NB4 (cell line): ENCODE measurements at regions not wholly inside any gene's neighbourhood (a gene's known extent, or its start where the extent isn't known, plus 50 kb on each side); places are given as distances from the start of the nearest gene placed in this dataset.

Source experiments
- DNase-seq: peaks from one replicate; pipeline ENCODE4 v3.0.0; 2010; ENCODE audit warnings: low read depth
- H3K4me3 ChIP-seq: one replicate; pipeline ENCODE4 v1.5.1; 2011; ENCODE audit warnings: mild to moderate bottlenecking, low read depth, low read length, moderate library complexity
- CTCF ChIP-seq: IDR thresholded peaks from one replicate; pipeline ENCODE4 v1.5.1; 2012; ENCODE audit warnings: low read depth, low read length
- MYC ChIP-seq: IDR thresholded peaks from 2 replicates; pipeline ENCODE4 v1.6.1; 2011; ENCODE audit warnings: low read depth, low read length
- POLR2A ChIP-seq: IDR thresholded peaks from 2 replicates; pipeline ENCODE4 v1.6.1; 2011; ENCODE audit warnings: mild to moderate bottlenecking; ENCODE audit not compliant: insufficient read length; ENCODE audit errors: extremely low read depth
- TF ChIP-seq, protein P1 (sequence below): IDR thresholded peaks from 2 replicates; pipeline ENCODE4 v1.6.1; 2011; ENCODE audit warnings: low read depth, low read length

GRCh38 chr3:164677317-164677716 is 401.0 kb downstream of the SI start:
- TF ChIP-seq MYC (no peak), CTCF (no peak), POLR2A (no peak)
- TF ChIP-seq, protein P1, sequence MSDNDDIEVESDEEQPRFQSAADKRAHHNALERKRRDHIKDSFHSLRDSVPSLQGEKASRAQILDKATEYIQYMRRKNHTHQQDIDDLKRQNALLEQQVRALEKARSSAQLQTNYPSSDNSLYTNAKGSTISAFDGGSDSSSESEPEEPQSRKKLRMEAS, result no peak
- H3K4me3 ChIP-seq, result no peak overlapping the region
- no peak for DNase-seq

GRCh38 chr3:164673738-164674137 is 404.6 kb downstream of the SI start:
- TF ChIP-seq MYC (no peak), CTCF (no peak), POLR2A (no peak)
- TF ChIP-seq, protein P1, result no peak
- H3K4me3 ChIP-seq, result no peak overlapping the region
- DNase-seq, result no peak

DNA sequence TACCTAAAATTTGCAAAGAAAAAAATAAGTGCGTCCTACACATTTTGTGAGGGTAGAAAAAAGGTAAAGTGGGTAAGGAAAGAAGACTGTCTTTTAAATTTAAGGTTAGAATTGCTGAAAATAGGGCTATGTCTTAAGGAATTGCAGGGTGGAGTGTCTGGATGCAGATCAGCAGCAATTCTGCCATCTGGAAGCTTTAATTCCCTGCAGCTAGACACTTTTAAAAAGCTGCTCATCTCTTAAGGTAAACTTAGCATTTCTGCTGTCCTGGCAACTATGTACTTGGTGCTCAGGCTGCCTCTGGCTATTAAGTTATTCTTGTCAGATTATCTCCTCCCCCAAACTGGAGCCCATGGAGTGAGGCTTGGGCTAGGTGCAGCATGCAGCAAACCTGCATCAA is 420.2 kb downstream of the SI start:
- DNase-seq, result no peak

DNA sequence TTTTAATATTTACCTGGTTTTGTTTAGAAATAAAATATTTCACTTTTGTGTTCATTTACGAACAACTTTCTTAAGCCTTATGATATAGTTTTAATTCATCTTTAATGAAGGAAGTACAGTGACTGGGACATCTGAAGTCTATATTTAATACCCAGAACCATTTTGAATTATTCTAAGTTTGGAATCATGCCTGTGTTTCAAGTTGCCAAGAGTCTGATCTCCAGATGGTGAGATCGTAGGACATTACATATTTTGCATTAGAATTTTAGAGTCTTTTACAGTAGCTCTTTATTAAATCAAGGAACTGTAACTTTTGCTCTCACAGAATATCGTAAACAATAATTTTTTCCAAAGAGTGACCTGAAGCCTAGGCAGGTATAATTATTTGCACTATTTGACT is 420.7 kb downstream of the SI start:
- no peak for DNase-seq
- TF ChIP-seq MYC (no peak), CTCF (no peak), POLR2A (no peak)
- TF ChIP-seq, protein P1, result no peak
- H3K4me3 ChIP-seq, result no peak overlapping the region

More for the DNA sequence above, 420.2 kb downstream of the SI start:
- TF ChIP-seq MYC (no peak), POLR2A (no peak), CTCF (no peak)
- TF ChIP-seq, protein P1, result no peak
- no peak overlapping the region for H3K4me3 ChIP-seq

- H3K4me3 ChIP-seq, result no peak overlapping the region
- no peak for DNase-seq
- TF ChIP-seq, protein P1, result no peak
- no peak for TF ChIP-seq CTCF
- no peak for TF ChIP-seq MYC
- TF ChIP-seq POLR2A, result no peak
Observed at GRCh38 chr3:164655462-164655861, 422.8 kb downstream of the SI start.

DNA sequence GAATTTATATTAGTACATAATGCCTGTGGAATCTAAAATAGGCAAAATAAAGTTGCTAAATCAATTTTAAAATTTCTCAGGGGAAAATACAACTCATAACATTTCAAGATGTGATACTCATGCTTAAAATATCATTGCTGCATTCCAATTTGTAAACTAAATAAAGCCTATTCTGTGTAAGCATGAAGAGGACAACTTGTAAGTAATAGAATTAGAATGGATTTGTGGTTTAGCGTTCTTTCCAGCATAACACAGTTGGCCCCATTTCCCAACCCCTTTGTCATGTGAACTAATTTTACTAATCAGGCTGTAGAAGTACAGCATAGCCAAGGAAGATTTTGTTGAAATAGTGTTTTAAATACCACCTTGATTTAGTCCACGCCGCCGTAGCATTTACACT is 437.2 kb downstream of the SI start:
- DNase-seq, result no peak
- no peak overlapping the region for H3K4me3 ChIP-seq
- TF ChIP-seq MYC (no peak), CTCF (no peak), POLR2A (no peak)
- TF ChIP-seq, protein P1, result no peak
